ENCODE measurements at regions not wholly inside any gene's neighbourhood (a gene's known extent, or its start where the extent isn't known, plus 50 kb on each side); places are given as distances from the start of the nearest gene placed in this dataset.

- H4K20me1 ChIP-seq, result no peaks in the 10 kb centered on the region
- no peak overlapping the region for H3K9ac ChIP-seq
- H3K4me3 ChIP-seq, result no peak overlapping the region
- no peak overlapping the region for H3K4me2 ChIP-seq
- no peaks in the 10 kb centered on the region for H3K27me3 ChIP-seq
- no peaks in the 10 kb centered on the region for H3K36me3 ChIP-seq
- H3K9me3 ChIP-seq (replicated peaks in 1 of 11), result no peaks in the 10 kb centered on the region
- no peak for TF ChIP-seq Cebpa-rat (IDR thresholded peaks at IDR 0.05)
- no peak overlapping the region for H3K27ac ChIP-seq
- peaks cover 0 to 15% (median 0%) of the 10 kb centered on the region in 10 experiments; a peak in 4 of 20 replicates for H3K4me1 ChIP-seq
These were observed 99.9 kb upstream of the NABP1 start for GRCh38 chr2:191578031-191578430.

- Histone ChIP-seq H3K4me3 (no peak overlapping the region), H3K4me2 (no peak overlapping the region), H3K27ac (no peak overlapping the region), H4K20me1 (no peaks in the 10 kb centered on the region), H3K4me1 (no peaks in the 10 kb centered on the region), H3K9ac (no peak overlapping the region), H3K36me3 (no peaks in the 10 kb centered on the region), H3K27me3 (no peaks in the 10 kb centered on the region), H3K9me3 (replicated peaks in 1 of 11) (no peaks in the 10 kb centered on the region)
- no peak for TF ChIP-seq Cebpa-rat (IDR thresholded peaks at IDR 0.05)
These were observed 97.4 kb upstream of the NABP1 start for GRCh38 chr2:191580581-191580980.

GRCh38 chr2:191581003-191581402 lies 96.9 kb upstream of the NABP1 start:
- Histone ChIP-seq H3K4me2 (no peak overlapping the region), H3K9me3 (replicated peaks in 1 of 11) (no peaks in the 10 kb centered on the region), H3K27ac (no peak overlapping the region), H3K36me3 (no peaks in the 10 kb centered on the region), H3K9ac (no peak overlapping the region), H3K4me3 (no peak overlapping the region), H3K4me1 (peaks cover 0 to 3% (median 0%) of the 10 kb centered on the region in 10 experiments; a peak in 1 of 20 replicates), H3K27me3 (no peaks in the 10 kb centered on the region), H4K20me1 (no peaks in the 10 kb centered on the region)
- no peak for TF ChIP-seq Cebpa-rat (IDR thresholded peaks at IDR 0.05)

GRCh38 chr2:191582355-191582754 lies 95.6 kb upstream of the NABP1 start:
- Histone ChIP-seq H3K4me3 (no peak overlapping the region), H3K36me3 (no peaks in the 10 kb centered on the region), H3K9ac (no peak overlapping the region), H3K4me2 (no peak overlapping the region), H3K27me3 (no peaks in the 10 kb centered on the region), H3K27ac (no peak overlapping the region), H4K20me1 (no peaks in the 10 kb centered on the region), H3K4me1 (peaks cover 0 to 9% (median 0%) of the 10 kb centered on the region in 10 experiments; a peak in 1 of 20 replicates), H3K9me3 (replicated peaks in 1 of 11) (no peaks in the 10 kb centered on the region)
- no peak for TF ChIP-seq Cebpa-rat (IDR thresholded peaks at IDR 0.05)

- Histone ChIP-seq H3K4me1 (peaks cover 0 to 12% (median 0%) of the 10 kb centered on the region in 10 experiments; a peak in 2 of 20 replicates), H4K20me1 (no peaks in the 10 kb centered on the region), H3K4me3 (no peak overlapping the region), H3K9ac (no peak overlapping the region), H3K27ac (no peak overlapping the region), H3K4me2 (no peak overlapping the region), H3K36me3 (no peaks in the 10 kb centered on the region), H3K9me3 (replicated peaks in 1 of 11) (peaks cover 0 to 5% (median 0%) of the 10 kb centered on the region in 11 experiments; a peak in 1 of 22 replicates), H3K27me3 (no peaks in the 10 kb centered on the region)
- TF ChIP-seq Cebpa-rat (IDR thresholded peaks at IDR 0.05), result no peak
These were observed 86.9 kb upstream of the NABP1 start for GRCh38 chr2:191591025-191591424.

- no peak for TF ChIP-seq Cebpa-rat (IDR thresholded peaks at IDR 0.05)
- H3K9ac ChIP-seq, result no peak overlapping the region
- no peak overlapping the region for H3K27ac ChIP-seq
- H3K4me1 ChIP-seq, result no peaks in the 10 kb centered on the region
- H3K4me3 ChIP-seq, result no peak overlapping the region
- H3K4me2 ChIP-seq, result no peak overlapping the region
- H3K36me3 ChIP-seq, result no peaks in the 10 kb centered on the region
- H3K9me3 ChIP-seq (replicated peaks in 1 of 11), result peaks cover 0 to 5% (median 0%) of the 10 kb centered on the region in 11 experiments; a peak in 1 of 22 replicates
- H3K27me3 ChIP-seq, result no peaks in the 10 kb centered on the region
- H4K20me1 ChIP-seq, result no peaks in the 10 kb centered on the region
These were observed 84.1 kb upstream of the NABP1 start for GRCh38 chr2:191593622-191594385.

GRCh38 chr2:191597186-191597751 lies 80.7 kb upstream of the NABP1 start:
- Histone ChIP-seq H4K20me1 (no peaks in the 10 kb centered on the region), H3K9ac (no peak overlapping the region), H3K4me3 (no peak overlapping the region), H3K4me1 (no peaks in the 10 kb centered on the region), H3K4me2 (no peak overlapping the region), H3K27ac (no peak overlapping the region), H3K36me3 (no peaks in the 10 kb centered on the region), H3K27me3 (no peaks in the 10 kb centered on the region), H3K9me3 (replicated peaks in 1 of 11) (peaks cover 0 to 3% (median 0%) of the 10 kb centered on the region in 11 experiments; a peak in 1 of 22 replicates)
- no peak for TF ChIP-seq Cebpa-rat (IDR thresholded peaks at IDR 0.05)

GRCh38 chr2:191598296-191598695 lies 79.6 kb upstream of the NABP1 start:
- H3K9me3 ChIP-seq (replicated peaks in 1 of 11), result no peaks in the 10 kb centered on the region
- H3K36me3 ChIP-seq, result no peaks in the 10 kb centered on the region
- H3K9ac ChIP-seq, result no peak overlapping the region
- no peak overlapping the region for H3K4me2 ChIP-seq
- no peak overlapping the region for H3K27ac ChIP-seq
- no peak for TF ChIP-seq Cebpa-rat (IDR thresholded peaks at IDR 0.05)
- no peak overlapping the region for H3K4me3 ChIP-seq
- no peaks in the 10 kb centered on the region for H3K4me1 ChIP-seq
- no peaks in the 10 kb centered on the region for H3K27me3 ChIP-seq
- no peaks in the 10 kb centered on the region for H4K20me1 ChIP-seq

GRCh38 chr2:191601060-191601459 lies 76.9 kb upstream of the NABP1 start:
- Histone ChIP-seq H3K27me3 (no peaks in the 10 kb centered on the region), H3K36me3 (no peaks in the 10 kb centered on the region), H3K9me3 (replicated peaks in 1 of 11) (no peaks in the 10 kb centered on the region), H3K4me2 (peak overlapping the region in 1 of 11 experiments; percentile 23; a peak in 1 of 22 replicates), H3K4me1 (no peaks in the 10 kb centered on the region), H4K20me1 (no peaks in the 10 kb centered on the region), H3K4me3 (no peak overlapping the region), H3K9ac (no peak overlapping the region), H3K27ac (no peak overlapping the region)
- TF ChIP-seq Cebpa-rat (IDR thresholded peaks at IDR 0.05), result no peak

GRCh38 chr2:191604154-191604553 lies 73.8 kb upstream of the NABP1 start:
- Histone ChIP-seq H3K4me2 (no peak overlapping the region), H3K9me3 (replicated peaks in 1 of 11) (no peaks in the 10 kb centered on the region), H3K27me3 (no peaks in the 10 kb centered on the region), H3K27ac (no peak overlapping the region), H3K9ac (no peak overlapping the region), H3K36me3 (no peaks in the 10 kb centered on the region), H4K20me1 (no peaks in the 10 kb centered on the region), H3K4me3 (no peak overlapping the region), H3K4me1 (peaks cover 0 to 9% (median 0%) of the 10 kb centered on the region in 10 experiments; a peak in 2 of 20 replicates)
- no peak for TF ChIP-seq Cebpa-rat (IDR thresholded peaks at IDR 0.05)

All from BLaER1 treated with 17β-estradiol and CSF1 and Interleukin-3, amounts not matched to agents 10 nM and 100 nM (cell line).